Lung (tissue), 11 donors: ENCODE measurements at regions not wholly inside any gene's neighbourhood (a gene's known extent, or its start where the extent isn't known, plus 50 kb on each side); places are given as distances from the start of the nearest gene placed in this dataset.

Experiments used
- ATAC-seq: fragments of 200-7000 bp; cut with Tn5 transposase; one replicate; pipeline ENCODE4 v1.9.1; 2020; ENCODE audit warnings: moderate number of reproducible peaks; ENCODE audit not compliant: insufficient read depth, low FRiP score
- DNase-seq, 3 donors: peaks; one replicate each; pipeline ENCODE4 v3.0.0-alpha.2; 2013 to 2017
- H3K27ac ChIP-seq, 2 donors: one replicate each; pipeline ENCODE4 v1.5.1; 2013; ENCODE audit warnings: mild to moderate bottlenecking in 2 of 2, moderate library complexity in 2 of 2, control low read depth in 1 of 2, inconsistent platforms in 1 of 2, low read depth in 1 of 2, low read length in 1 of 2
- H3K27me3 ChIP-seq, 3 donors: one replicate each; pipeline ENCODE4 v1.5.1; 2013; ENCODE audit warnings: low read length in 2 of 3; ENCODE audit not compliant: control insufficient read depth in 3 of 3, insufficient read depth in 3 of 3
- H3K36me3 ChIP-seq, 4 donors: one replicate each; pipeline ENCODE4 v1.5.1; 2013; ENCODE audit warnings: low read length in 4 of 4, mild to moderate bottlenecking in 1 of 4, moderate library complexity in 1 of 4; ENCODE audit not compliant: control insufficient read depth in 4 of 4, insufficient read depth in 4 of 4
- H3K4me1 ChIP-seq, 5 donors: one replicate each; pipeline ENCODE4 v1.5.1; 2013; ENCODE audit warnings: low read length in 5 of 5, mild to moderate bottlenecking in 2 of 5, moderate library complexity in 1 of 5; ENCODE audit not compliant: control insufficient read depth in 5 of 5, insufficient read depth in 5 of 5
- H3K4me3 ChIP-seq: one replicate; pipeline ENCODE4 v1.5.1; 2013; ENCODE audit warnings: mild to moderate bottlenecking, control low read depth, moderate library complexity
- H3K9ac ChIP-seq, 2 donors: one replicate each; pipeline ENCODE4 v1.5.1; 2013; ENCODE audit warnings: low read length in 2 of 2, control low read depth in 1 of 2; ENCODE audit not compliant: insufficient read depth in 1 of 2
- H3K9me3 ChIP-seq, 4 donors: one replicate each; pipeline ENCODE4 v1.5.1; 2013; ENCODE audit warnings: low read length in 3 of 4, mild to moderate bottlenecking in 1 of 4, moderate library complexity in 1 of 4; ENCODE audit not compliant: control insufficient read depth in 4 of 4, insufficient read depth in 3 of 4
- CTCF ChIP-seq: IDR thresholded peaks from 2 replicates; pipeline ENCODE4 v1.5.1; 2012; ENCODE audit warnings: mild to moderate bottlenecking; ENCODE audit errors: control extremely low read depth, extremely low read depth
- WGBS, 2 donors: extraction: QIAGEN DNeasy Blood & Tissue Kit; methylation state at CpG; one replicate each; pipeline ENCODE4 v1.1.7; 2013; 5-methylcytosine and 5-hydroxymethylcytosine counted together
- donor health status: control.
- donor health status: control.
- donor health status: Bipolar disorder and iron deficiency.
- donor health status: healthy.
- donor health status: DM: yes; HTN: yes; CAD: no.

- H3K9ac ChIP-seq, result no peak overlapping the region
- no peaks in the 10 kb centered on the region for H3K36me3 ChIP-seq
- ATAC-seq, result no peak
- H3K27ac ChIP-seq, result no peak overlapping the region
- no peak for DNase-seq
- H3K4me1 ChIP-seq, result no peaks in the 10 kb centered on the region
- no peak for TF ChIP-seq CTCF
- no peaks in the 10 kb centered on the region for H3K9me3 ChIP-seq
- no peak overlapping the region for H3K4me3 ChIP-seq
- 91 to 93% methylated on average over 5 of the region's 5 CpGs for WGBS, 2 donors
- no peaks in the 10 kb centered on the region for H3K27me3 ChIP-seq
Observed at GRCh38 chr3:59482684-59483083, 432.9 kb upstream of the CFAP20DC start.

- no peaks in the 10 kb centered on the region for H3K36me3 ChIP-seq
- H3K4me1 ChIP-seq, result no peaks in the 10 kb centered on the region
- H3K9ac ChIP-seq, result no peak overlapping the region
- TF ChIP-seq CTCF, result no peak
- H3K4me3 ChIP-seq, result no peak overlapping the region
- DNase-seq (no peak), ATAC-seq (no peak)
- 84 to 88% methylated on average over 3 of the region's 3 CpGs for WGBS, 2 donors
- no peak overlapping the region for H3K27ac ChIP-seq
- H3K9me3 ChIP-seq, result no peaks in the 10 kb centered on the region
- H3K27me3 ChIP-seq, result no peaks in the 10 kb centered on the region
Observed at GRCh38 chr3:59481776-59482400, 432.1 kb upstream of the CFAP20DC start.

GRCh38 chr3:59480486-59480995 lies 430.7 kb upstream of the CFAP20DC start:
- Histone ChIP-seq H3K9ac (no peak overlapping the region), H3K9me3 (no peaks in the 10 kb centered on the region), H3K27me3 (no peaks in the 10 kb centered on the region), H3K27ac (no peak overlapping the region), H3K4me3 (no peak overlapping the region), H3K36me3 (no peaks in the 10 kb centered on the region), H3K4me1 (no peaks in the 10 kb centered on the region)
- ATAC-seq (no peak), DNase-seq (peak in 1 of 3 donors; percentile 34)
- no peak for TF ChIP-seq CTCF
- WGBS, 2 donors, result 58 to 68% methylated on average over 5 of the region's 5 CpGs

GRCh38 chr3:59473636-59474035 lies 423.8 kb upstream of the CFAP20DC start:
- H3K27ac ChIP-seq, result no peak overlapping the region
- TF ChIP-seq CTCF, result no peak
- no peak for ATAC-seq
- no peaks in the 10 kb centered on the region for H3K27me3 ChIP-seq
- H3K4me1 ChIP-seq, result peaks cover 0 to 2% (median 0%) of the 10 kb centered on the region in 5 donors
- H3K9me3 ChIP-seq, result no peaks in the 10 kb centered on the region
- no peaks in the 10 kb centered on the region for H3K36me3 ChIP-seq
- DNase-seq, result peak in 1 of 3 donors; percentile 12
- no peak overlapping the region for H3K9ac ChIP-seq
- WGBS, 2 donors, result 72 to 85% methylated on average over 4 of the region's 4 CpGs
- no peak overlapping the region for H3K4me3 ChIP-seq
